ENCODE measurements at regions not wholly inside any gene's neighbourhood (a gene's known extent, or its start where the extent isn't known, plus 50 kb on each side); places are given as distances from the start of the nearest gene placed in this dataset.

GRCh38 chr21:28358170-28358569 lies 634.5 kb downstream of the LTN1 start:
- TF ChIP-seq CTCF (optimal IDR thresholded peaks at IDR 0.05 in 1 of 3, IDR thresholded peaks at IDR 0.05 in 1 of 3, conservative IDR thresholded peaks at IDR 0.05 in 1 of 3; ENCODE audit: extremely low read depth in 1 of 3, insufficient read depth in 2 of 3, low read length in 3 of 3): no peak
- no peak for TF ChIP-seq EZH2 (IDR thresholded peaks at IDR 0.05; ENCODE audit: low read length)
